Neural progenitor cell (in vitro differentiated cells): ENCODE measurements at regions not wholly inside any gene's neighbourhood (a gene's known extent, or its start where the extent isn't known, plus 50 kb on each side); places are given as distances from the start of the nearest gene placed in this dataset.

Source experiments
- EZH2 ChIP-seq: fragments of 200-600 bp; sonication (generic); IDR thresholded peaks from 2 replicates; pipeline ENCODE4 v1.6.1; 2017; ENCODE audit warnings: antibody characterized with exemption, mild to moderate bottlenecking, moderate library complexity
- TF ChIP-seq, protein P1 (sequence below): fragments of 200-600 bp; sonication (generic); IDR thresholded peaks from 2 replicates; pipeline ENCODE4 v1.5.1; 2017; ENCODE audit warnings: antibody characterized with exemption, mild to moderate bottlenecking

DNA sequence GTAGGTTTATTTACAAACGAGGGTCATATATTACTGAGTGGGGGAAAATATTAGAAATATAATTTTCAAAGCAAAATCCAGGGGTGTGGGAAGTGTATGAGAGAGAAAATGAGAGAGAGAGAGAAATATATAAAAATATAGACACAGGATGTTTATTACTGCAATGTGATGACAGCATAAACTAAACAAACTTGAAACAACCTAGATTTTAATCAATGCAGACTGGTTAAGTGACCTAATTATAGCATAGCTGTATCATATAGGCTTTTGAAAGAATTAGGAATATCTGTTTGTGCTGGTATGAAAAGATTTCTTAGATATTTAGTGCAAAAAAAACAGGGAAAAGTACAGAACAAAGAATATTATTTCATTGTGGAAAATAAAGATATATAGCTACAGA lies 280.5 kb downstream of the ACTL7B start:
- TF ChIP-seq, protein P1, sequence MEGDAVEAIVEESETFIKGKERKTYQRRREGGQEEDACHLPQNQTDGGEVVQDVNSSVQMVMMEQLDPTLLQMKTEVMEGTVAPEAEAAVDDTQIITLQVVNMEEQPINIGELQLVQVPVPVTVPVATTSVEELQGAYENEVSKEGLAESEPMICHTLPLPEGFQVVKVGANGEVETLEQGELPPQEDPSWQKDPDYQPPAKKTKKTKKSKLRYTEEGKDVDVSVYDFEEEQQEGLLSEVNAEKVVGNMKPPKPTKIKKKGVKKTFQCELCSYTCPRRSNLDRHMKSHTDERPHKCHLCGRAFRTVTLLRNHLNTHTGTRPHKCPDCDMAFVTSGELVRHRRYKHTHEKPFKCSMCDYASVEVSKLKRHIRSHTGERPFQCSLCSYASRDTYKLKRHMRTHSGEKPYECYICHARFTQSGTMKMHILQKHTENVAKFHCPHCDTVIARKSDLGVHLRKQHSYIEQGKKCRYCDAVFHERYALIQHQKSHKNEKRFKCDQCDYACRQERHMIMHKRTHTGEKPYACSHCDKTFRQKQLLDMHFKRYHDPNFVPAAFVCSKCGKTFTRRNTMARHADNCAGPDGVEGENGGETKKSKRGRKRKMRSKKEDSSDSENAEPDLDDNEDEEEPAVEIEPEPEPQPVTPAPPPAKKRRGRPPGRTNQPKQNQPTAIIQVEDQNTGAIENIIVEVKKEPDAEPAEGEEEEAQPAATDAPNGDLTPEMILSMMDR, result no peak
- TF ChIP-seq EZH2, result no peak
